Vagina (tissue), 2 donors: ENCODE measurements at regions not wholly inside any gene's neighbourhood (a gene's known extent, or its start where the extent isn't known, plus 50 kb on each side); places are given as distances from the start of the nearest gene placed in this dataset.

Experiments
- CTCF ChIP-seq, 3 experiments: fragments of 450-650 bp in 2 of 3; fragments of 200-600 bp in 1 of 3; sonication (generic) in 1 of 3; IDR thresholded peaks; one replicate each; pipeline ENCODE4 v1.5.1; 2017 to 2019; ENCODE audit warnings: antibody characterized with exemption in 3 of 3, mild to moderate bottlenecking in 2 of 3, moderate library complexity in 2 of 3
- POLR2A ChIP-seq, 2 donors: fragments of 450-650 bp; IDR thresholded peaks; one replicate each; pipeline ENCODE4 v1.6.1; 2017; ENCODE audit warnings: antibody characterized with exemption in 2 of 2, mild to moderate bottlenecking in 2 of 2, moderate library complexity in 2 of 2

- TF ChIP-seq POLR2A (IDR thresholded peaks at IDR 0.05) = no peak
- no peak for TF ChIP-seq CTCF (IDR thresholded peaks at IDR 0.05)
These were observed 91.0 kb upstream of the CBLB start for GRCh38 chr3:105959851-105960250.
